ENCODE measurements at regions not wholly inside any gene's neighbourhood (a gene's known extent, or its start where the extent isn't known, plus 50 kb on each side); places are given as distances from the start of the nearest gene placed in this dataset.

GRCh38 chr15:47157827-47158226 is 559.5 kb upstream of the SEMA6D start:
- H3K27ac ChIP-seq (ENCODE audit: low read depth, low read length): no peak overlapping the region
- no peaks in the 10 kb centered on the region for H3K79me2 ChIP-seq (ENCODE audit: insufficient read depth, low read length)
- TF ChIP-seq CTCF (IDR thresholded peaks at IDR 0.05; ENCODE audit: insufficient read depth, low read length, poor library complexity, severe bottlenecking): no peak
- H3K36me3 ChIP-seq (ENCODE audit: low read length): no peaks in the 10 kb centered on the region
- H3K9ac ChIP-seq (ENCODE audit: low read length): no peak overlapping the region
- no peak overlapping the region for H3K4me3 ChIP-seq (ENCODE audit: insufficient read depth, low read length, poor library complexity, severe bottlenecking)
- no peaks in the 10 kb centered on the region for H3K9me2 ChIP-seq (replicated peaks; ENCODE audit: insufficient read depth, low read length)
- no peaks in the 10 kb centered on the region for H4K20me1 ChIP-seq (ENCODE audit: low read depth, low read length)
- H3K4me2 ChIP-seq (ENCODE audit: low read depth, low read length, poor library complexity, severe bottlenecking): no peak overlapping the region
- H3K9me3 ChIP-seq (ENCODE audit: insufficient read depth, low read length): no peaks in the 10 kb centered on the region
- H3F3A ChIP-seq (ENCODE audit: insufficient read depth): no peaks in the 10 kb centered on the region
- no peak overlapping the region for H2AFZ ChIP-seq (ENCODE audit: low read depth, low read length, severe bottlenecking)
- H3K27me3 ChIP-seq (ENCODE audit: low read length): no peaks in the 10 kb centered on the region

- H3K4me2 ChIP-seq (ENCODE audit: low read depth, low read length, poor library complexity, severe bottlenecking): no peak overlapping the region
- no peaks in the 10 kb centered on the region for H3K27me3 ChIP-seq (ENCODE audit: low read length)
- H3K27ac ChIP-seq (ENCODE audit: low read depth, low read length): no peak overlapping the region
- H3K9me3 ChIP-seq (ENCODE audit: insufficient read depth, low read length): no peaks in the 10 kb centered on the region
- no peaks in the 10 kb centered on the region for H3F3A ChIP-seq (ENCODE audit: insufficient read depth)
- H3K36me3 ChIP-seq (ENCODE audit: low read length): no peaks in the 10 kb centered on the region
- H3K79me2 ChIP-seq (ENCODE audit: insufficient read depth, low read length): no peaks in the 10 kb centered on the region
- H4K20me1 ChIP-seq (ENCODE audit: low read depth, low read length): no peaks in the 10 kb centered on the region
- no peak overlapping the region for H2AFZ ChIP-seq (ENCODE audit: low read depth, low read length, severe bottlenecking)
- no peak overlapping the region for H3K9ac ChIP-seq (ENCODE audit: low read length)
- no peak for TF ChIP-seq CTCF (IDR thresholded peaks at IDR 0.05; ENCODE audit: insufficient read depth, low read length, poor library complexity, severe bottlenecking)
- H3K9me2 ChIP-seq (replicated peaks; ENCODE audit: insufficient read depth, low read length): no peaks in the 10 kb centered on the region
- H3K4me3 ChIP-seq (ENCODE audit: insufficient read depth, low read length, poor library complexity, severe bottlenecking): no peak overlapping the region
Measured at GRCh38 chr15:47158573-47158972, 558.7 kb upstream of the SEMA6D start.

GRCh38 chr15:47177177-47177576 is 540.1 kb upstream of the SEMA6D start:
- Histone ChIP-seq H3K36me3 (ENCODE audit: low read length) (no peaks in the 10 kb centered on the region), H4K20me1 (ENCODE audit: low read depth, low read length) (no peaks in the 10 kb centered on the region), H3K79me2 (ENCODE audit: insufficient read depth, low read length) (no peaks in the 10 kb centered on the region), H3K27ac (ENCODE audit: low read depth, low read length) (no peak overlapping the region), H3K9me2 (replicated peaks; ENCODE audit: insufficient read depth, low read length) (no peaks in the 10 kb centered on the region), H3K4me3 (ENCODE audit: insufficient read depth, low read length, poor library complexity, severe bottlenecking) (no peak overlapping the region), H3K27me3 (ENCODE audit: low read length) (no peaks in the 10 kb centered on the region), H3K9me3 (ENCODE audit: insufficient read depth, low read length) (no peaks in the 10 kb centered on the region), H2AFZ (ENCODE audit: low read depth, low read length, severe bottlenecking) (no peak overlapping the region), H3K9ac (ENCODE audit: low read length) (no peak overlapping the region), H3F3A (ENCODE audit: insufficient read depth) (no peaks in the 10 kb centered on the region), H3K4me2 (ENCODE audit: low read depth, low read length, poor library complexity, severe bottlenecking) (no peak overlapping the region)
- TF ChIP-seq CTCF (IDR thresholded peaks at IDR 0.05; ENCODE audit: insufficient read depth, low read length, poor library complexity, severe bottlenecking): no peak
- TF ChIP-seq EZH2phosphoT487 (conservative IDR thresholded peaks at IDR 0.05; ENCODE audit: low read length): no peak

GRCh38 chr15:47179988-47180387 is 537.3 kb upstream of the SEMA6D start:
- Histone ChIP-seq H2AFZ (ENCODE audit: low read depth, low read length, severe bottlenecking) (no peak overlapping the region), H3K27me3 (ENCODE audit: low read length) (no peaks in the 10 kb centered on the region), H3K79me2 (ENCODE audit: insufficient read depth, low read length) (no peaks in the 10 kb centered on the region), H3K9ac (ENCODE audit: low read length) (no peak overlapping the region), H3K4me3 (ENCODE audit: insufficient read depth, low read length, poor library complexity, severe bottlenecking) (no peak overlapping the region), H3F3A (ENCODE audit: insufficient read depth) (no peaks in the 10 kb centered on the region), H3K9me3 (ENCODE audit: insufficient read depth, low read length) (no peaks in the 10 kb centered on the region), H4K20me1 (ENCODE audit: low read depth, low read length) (no peaks in the 10 kb centered on the region), H3K36me3 (ENCODE audit: low read length) (no peaks in the 10 kb centered on the region), H3K27ac (ENCODE audit: low read depth, low read length) (no peak overlapping the region), H3K4me2 (ENCODE audit: low read depth, low read length, poor library complexity, severe bottlenecking) (no peak overlapping the region), H3K9me2 (replicated peaks; ENCODE audit: insufficient read depth, low read length) (no peaks in the 10 kb centered on the region)
- TF ChIP-seq CTCF (IDR thresholded peaks at IDR 0.05; ENCODE audit: insufficient read depth, low read length, poor library complexity, severe bottlenecking) (no peak), EZH2phosphoT487 (conservative IDR thresholded peaks at IDR 0.05; ENCODE audit: low read length) (no peak)

Measured in SU-DHL-6 (cell line).